ENCODE measurements at regions not wholly inside any gene's neighbourhood (a gene's known extent, or its start where the extent isn't known, plus 50 kb on each side); places are given as distances from the start of the nearest gene placed in this dataset.

DNA sequence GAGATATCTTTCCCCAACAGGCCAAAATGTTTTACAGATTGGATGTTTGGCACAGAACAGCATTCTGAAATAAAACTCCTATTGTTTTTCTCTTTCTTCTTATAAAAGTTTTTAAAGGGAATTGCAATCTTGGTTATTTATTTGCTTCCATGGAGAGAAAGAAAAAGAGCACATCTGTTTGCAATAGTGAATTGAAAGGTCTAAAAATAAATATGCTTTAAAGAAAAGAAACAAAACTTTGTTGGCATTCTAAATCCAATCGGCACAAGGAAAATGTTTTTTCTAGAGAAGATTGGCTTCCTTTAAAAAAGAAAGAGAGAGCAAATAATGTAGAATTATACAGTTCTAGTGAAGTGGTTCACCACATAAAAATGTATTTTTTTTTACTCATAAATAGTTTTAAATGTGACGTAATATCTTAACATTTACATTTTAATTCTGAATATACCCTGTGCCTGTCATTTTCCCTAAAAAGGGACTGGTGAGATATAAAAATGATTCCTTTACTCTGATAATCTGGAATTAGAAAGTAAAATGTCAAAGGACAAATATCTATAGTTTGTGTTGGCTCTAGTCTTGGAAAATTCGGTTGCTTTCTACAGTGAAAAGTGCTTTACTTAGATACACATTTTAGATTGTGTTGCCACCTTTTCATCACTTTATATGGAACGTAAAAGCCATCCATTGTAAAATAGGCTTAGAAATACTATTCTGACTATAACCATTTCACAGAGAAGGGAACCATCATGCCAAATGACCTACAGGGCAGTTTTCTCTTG is 257.4 kb upstream of the CBLB start:
- TF ChIP-seq EZH2 (IDR thresholded peaks at IDR 0.05; ENCODE audit: borderline replicate concordance, low read depth, low read length, severe bottlenecking) = no peak
- TF ChIP-seq, protein P1, sequence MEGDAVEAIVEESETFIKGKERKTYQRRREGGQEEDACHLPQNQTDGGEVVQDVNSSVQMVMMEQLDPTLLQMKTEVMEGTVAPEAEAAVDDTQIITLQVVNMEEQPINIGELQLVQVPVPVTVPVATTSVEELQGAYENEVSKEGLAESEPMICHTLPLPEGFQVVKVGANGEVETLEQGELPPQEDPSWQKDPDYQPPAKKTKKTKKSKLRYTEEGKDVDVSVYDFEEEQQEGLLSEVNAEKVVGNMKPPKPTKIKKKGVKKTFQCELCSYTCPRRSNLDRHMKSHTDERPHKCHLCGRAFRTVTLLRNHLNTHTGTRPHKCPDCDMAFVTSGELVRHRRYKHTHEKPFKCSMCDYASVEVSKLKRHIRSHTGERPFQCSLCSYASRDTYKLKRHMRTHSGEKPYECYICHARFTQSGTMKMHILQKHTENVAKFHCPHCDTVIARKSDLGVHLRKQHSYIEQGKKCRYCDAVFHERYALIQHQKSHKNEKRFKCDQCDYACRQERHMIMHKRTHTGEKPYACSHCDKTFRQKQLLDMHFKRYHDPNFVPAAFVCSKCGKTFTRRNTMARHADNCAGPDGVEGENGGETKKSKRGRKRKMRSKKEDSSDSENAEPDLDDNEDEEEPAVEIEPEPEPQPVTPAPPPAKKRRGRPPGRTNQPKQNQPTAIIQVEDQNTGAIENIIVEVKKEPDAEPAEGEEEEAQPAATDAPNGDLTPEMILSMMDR (IDR thresholded peaks at IDR 0.05; ENCODE audit: borderline replicate concordance, extremely low read depth, low read length, poor library complexity, severe bottlenecking) = no peak
